ENCODE measurements at regions not wholly inside any gene's neighbourhood (a gene's known extent, or its start where the extent isn't known, plus 50 kb on each side); places are given as distances from the start of the nearest gene placed in this dataset.
"Not testable (repeated sequence)": the region's sequence is repeated elsewhere in the genome, so short reads cannot be mapped to it uniquely, and the experiment has no call there.

DNA sequence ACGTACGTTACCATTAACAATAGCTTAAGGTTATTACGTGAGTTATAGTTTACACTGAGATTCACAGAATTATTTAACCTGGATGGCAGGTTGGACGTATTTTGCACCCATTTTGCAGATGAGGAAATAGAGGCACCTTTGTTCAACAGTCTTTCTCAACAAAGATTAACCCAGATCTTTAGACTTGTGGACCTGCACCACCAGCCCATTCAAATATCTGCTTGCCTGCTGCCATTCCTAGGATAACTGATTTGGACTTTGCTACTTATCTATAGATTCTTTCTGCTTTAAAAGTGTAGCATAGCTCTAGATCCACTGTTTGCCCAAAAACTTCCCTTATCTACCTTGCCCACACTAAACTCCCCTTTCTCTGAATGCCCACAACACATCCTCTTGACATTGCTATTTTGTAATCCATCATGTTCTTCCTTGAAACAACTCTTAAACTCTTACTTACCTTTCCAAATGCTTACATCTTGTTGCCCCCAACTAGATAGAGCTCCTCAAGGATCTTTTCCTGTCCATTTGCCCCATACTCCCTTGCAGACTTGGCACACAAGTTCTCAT, 56.4 kb upstream of the TNFAIP3 start:
- no peak for DNase-seq

DNA sequence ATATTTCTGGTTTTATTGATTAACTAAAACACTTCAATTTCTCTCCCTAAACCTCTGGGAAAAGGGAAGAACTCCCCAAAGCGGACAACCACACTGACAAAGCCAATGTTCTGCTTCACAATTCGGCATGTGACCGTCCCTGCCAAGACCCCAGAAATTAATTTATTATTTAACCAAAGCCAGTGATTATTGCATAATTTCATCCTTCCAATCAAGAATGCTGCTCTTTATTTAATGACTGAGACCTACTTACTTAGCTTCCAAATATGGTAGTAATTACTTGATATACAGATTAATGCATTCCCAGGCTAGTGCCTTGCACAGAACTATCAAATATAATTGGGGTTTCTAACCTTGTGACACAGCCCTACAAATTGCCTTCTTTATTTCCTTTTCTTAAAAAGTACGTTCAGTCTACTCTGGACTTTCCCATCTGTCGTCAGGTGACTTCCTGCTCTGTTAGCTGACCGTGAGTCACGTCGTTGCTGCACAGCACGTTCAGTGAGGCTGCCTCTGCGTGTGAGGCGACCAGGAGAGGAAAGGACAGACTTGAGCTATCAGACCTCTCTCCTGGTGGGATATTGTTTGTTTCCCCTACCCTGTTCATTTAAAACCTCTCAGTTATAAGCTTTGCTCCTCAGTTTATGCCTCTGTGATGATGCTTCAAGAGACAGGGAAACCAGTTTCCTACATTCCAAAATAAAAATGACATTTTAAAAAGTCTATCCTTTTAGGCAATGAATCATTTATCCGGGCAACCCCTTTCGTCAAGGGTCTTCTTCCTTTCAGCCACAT, 55.7 kb upstream of the TNFAIP3 start:
- no peak for DNase-seq

DNA sequence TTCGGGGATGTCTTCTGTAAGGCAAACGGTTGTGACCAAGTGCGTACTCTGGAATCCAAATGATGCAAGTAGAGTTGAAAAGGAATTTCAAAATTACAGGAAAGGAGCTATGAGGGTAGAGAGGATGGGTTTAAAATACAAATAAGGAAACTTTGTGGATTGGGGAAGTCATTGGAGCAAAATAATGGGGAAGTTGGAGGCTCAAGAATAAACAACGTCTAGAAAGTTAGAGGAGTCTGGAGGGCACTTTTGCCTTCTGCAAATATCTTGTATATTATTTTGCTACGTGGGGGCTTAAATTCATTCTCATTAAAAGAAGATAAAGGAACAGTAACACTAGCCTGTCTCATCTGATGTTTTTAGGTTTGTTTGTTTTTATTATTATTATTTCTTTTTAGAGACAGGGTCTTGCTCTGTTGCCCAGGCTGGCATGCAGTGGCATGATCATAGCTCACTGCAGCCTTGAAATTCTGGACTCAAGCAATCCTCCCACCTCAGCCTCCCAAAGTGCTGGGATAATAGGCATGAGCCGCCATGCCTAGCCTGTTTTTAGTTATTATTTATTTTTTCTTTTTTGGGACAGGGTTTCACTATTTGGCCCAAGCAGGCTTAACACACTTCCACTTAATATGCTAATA, 55.0 kb upstream of the TNFAIP3 start:
- DNase-seq = no peak

DNA sequence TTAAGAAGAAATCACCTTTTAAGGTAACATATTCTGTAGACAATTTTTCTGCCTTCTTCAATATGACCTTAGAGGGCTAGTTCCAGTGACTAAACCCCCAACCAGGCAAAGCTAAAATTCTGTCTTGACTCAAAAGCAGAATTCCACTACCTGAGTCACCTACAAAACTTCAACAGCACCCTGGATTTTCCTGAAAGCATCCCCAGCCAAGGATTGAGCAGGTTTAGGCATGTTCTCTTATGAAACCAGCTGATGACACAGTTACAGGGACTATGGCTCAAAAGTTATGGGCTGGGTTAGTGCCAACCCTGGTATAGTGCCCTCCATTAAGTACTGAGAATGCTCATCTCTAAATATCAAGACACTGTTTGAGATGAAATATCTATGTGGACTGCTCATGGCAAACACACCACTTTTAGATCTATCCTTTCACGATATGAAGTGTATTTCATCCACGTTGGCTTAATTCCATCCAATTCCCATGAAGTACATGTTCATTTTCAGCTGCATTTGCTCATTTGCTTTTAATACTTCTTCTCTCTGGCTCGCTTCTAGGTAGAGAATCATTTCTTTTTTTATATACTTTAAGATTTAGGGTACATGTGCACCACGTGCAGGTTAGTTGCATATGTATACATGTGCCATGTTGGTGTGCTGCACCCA, 53.6 kb upstream of the TNFAIP3 start:
- no peak for DNase-seq

DNA sequence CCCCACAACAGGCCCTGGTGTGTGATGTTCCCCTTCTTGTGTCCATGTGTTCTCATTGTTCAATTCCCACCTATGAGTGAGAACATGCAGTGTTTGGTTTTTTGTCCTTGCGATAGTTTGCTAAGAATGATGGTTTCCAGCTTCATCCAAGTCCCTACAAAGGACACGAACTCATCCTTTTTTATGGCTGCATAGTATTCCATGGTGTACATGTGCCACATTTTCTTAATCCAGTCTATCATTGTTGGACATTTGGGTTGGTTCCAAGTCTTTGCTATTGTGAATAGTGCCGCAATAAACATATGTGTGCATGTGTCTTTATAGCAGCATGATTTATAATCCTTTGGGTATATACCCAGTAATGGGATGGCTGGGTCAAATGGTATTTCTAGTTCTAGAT, 53.0 kb upstream of the TNFAIP3 start:
- not testable (repeated sequence) for DNase-seq

DNA sequence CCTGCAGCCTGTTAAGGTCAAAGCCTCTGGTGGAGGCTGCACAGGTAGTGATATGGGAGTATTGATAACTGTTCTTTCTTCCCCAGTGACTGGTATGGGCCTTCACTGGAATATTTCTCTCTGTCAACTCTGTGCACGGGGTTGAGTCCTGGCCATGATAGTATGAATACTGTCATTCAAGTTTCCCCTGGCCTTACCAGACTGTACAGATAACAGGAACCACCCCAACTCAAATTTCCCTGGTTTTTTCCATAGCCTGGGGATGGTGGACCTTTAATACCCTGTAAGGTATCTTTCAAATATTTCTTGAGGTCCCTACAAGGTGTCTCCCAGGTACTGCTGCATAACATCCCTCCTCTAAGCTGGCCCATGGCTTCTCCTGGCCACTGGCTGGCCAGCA, 51.4 kb upstream of the TNFAIP3 start:
- no peak for DNase-seq

DNA sequence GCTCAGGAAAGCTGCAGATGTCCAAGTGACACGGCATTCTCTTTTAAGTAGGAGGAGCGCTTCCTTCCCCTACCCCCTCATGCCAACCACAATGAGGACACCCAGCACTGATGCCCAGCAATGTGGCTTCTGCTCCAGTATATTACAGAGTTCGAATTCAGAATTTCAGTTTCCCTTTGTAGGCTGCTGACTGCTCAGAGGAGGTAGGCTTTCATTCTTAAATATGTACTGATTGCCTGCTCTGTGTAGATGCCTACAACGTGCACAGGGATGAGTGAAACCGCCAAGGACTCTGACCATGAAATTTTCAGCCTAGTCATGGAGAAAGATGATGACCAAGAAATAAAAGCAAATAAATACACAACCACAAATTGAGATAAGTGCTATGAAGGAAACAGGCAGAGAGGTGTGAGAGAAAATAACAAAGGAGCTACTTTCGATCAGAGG, 50.9 kb upstream of the TNFAIP3 start:
- no peak for DNase-seq

DNA sequence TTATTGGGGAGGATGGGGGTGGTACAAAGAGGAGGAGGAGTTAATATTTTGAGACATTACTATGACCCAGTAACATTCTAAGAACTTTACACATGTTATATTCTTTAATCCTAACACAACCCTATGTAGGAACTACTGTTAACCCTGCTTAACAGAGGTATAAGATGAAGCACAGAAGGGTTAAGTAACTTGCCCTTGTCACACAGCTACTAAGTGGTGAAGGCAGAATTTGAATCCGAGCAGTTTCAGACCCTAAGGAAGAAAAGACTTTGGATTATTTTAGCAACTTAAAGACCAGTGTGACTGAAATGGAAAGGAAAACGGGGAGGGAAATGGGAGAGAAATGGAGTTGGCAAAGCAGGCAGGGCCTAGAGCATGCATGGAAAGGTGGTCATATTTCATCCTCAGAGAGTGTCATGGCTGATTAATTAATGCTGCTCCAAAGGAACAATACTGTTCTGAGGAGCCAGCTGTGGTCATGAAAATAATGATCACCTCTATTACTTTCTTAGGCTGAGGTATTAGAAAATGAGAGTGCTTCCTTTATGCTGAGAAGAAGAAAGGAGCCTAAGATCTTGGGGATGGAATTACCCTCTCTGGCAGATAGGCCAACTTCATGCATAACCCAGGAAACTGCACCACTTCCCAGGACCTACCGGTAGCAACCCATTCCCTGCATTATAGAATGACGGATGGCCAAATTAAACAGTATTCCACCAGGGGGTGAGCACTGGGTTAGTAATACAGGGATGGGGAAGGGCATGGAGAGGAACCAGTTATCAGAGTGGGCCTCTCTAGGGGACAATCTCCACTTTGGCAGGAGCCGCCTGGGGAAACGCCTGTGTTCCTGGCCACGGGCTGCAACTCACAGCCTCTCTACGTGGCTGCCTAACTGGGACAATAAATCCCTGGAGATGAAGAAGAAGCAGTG, 50.1 kb upstream of the TNFAIP3 start:
- DNase-seq = no peak
